Thoracic aorta (tissue), 2 donors: ENCODE measurements at regions not wholly inside any gene's neighbourhood (a gene's known extent, or its start where the extent isn't known, plus 50 kb on each side); places are given as distances from the start of the nearest gene placed in this dataset.

ENCODE experiments used
- ATAC-seq: fragments of 150-250 bp; one replicate; pipeline ENCODE4 v1.8.0; 2017; ENCODE audit warnings: low read depth; ENCODE audit not compliant: insufficient number of reproducible peaks, low FRiP score
- DNase-seq: peaks from one replicate; pipeline ENCODE4 v3.0.0-alpha.2; 2020; ENCODE audit warnings: low spot score
- H3K27ac ChIP-seq, 2 donors: fragments of 200-600 bp; sonication (generic); 1 replicate in 1 of 2; 2 replicates in 1 of 2; pipeline ENCODE4 v1.5.1; 2016; ENCODE audit warnings: mild to moderate bottlenecking in 2 of 2, moderate library complexity in 2 of 2
- H3K27me3 ChIP-seq: fragments of 200-600 bp; sonication (generic); replicated peaks from 2 replicates; pipeline ENCODE4 v1.6.0; 2016; ENCODE audit warnings: mild to moderate bottlenecking; ENCODE audit not compliant: insufficient read depth
- H3K36me3 ChIP-seq: fragments of 200-600 bp; sonication (generic); one replicate; pipeline ENCODE4 v1.5.1; 2016
- H3K4me1 ChIP-seq, 2 donors: fragments of 200-600 bp; sonication (generic); 1 replicate in 1 of 2; 2 replicates in 1 of 2; pipeline versions ENCODE4 v1.5.1 to v1.6.0; 2016; ENCODE audit warnings: low read depth in 2 of 2, mild to moderate bottlenecking in 1 of 2; ENCODE audit not compliant: control insufficient read depth in 1 of 2
- H3K4me3 ChIP-seq: fragments of 200-600 bp; sonication (generic); 2 replicates; pipeline ENCODE4 v1.5.1; 2016; ENCODE audit warnings: mild to moderate bottlenecking
- H3K9me3 ChIP-seq: fragments of 200-600 bp; sonication (generic); 2 replicates; pipeline ENCODE4 v1.5.1; 2016
- CTCF ChIP-seq: fragments of 200-600 bp; sonication (generic); IDR thresholded peaks from one replicate; pipeline ENCODE4 v1.5.1; 2019; ENCODE audit warnings: antibody characterized with exemption

GRCh38 chr12:23204933-23205778 lies 580.2 kb downstream of the ETNK1 start:
- H3K27me3 ChIP-seq = no peaks in the 10 kb centered on the region
- DNase-seq = no peak
- H3K4me1 ChIP-seq = peaks cover 0 to 5% of the 10 kb centered on the region in 2 donors
- H3K27ac ChIP-seq = no peak overlapping the region
- no peaks in the 10 kb centered on the region for H3K9me3 ChIP-seq
- H3K4me3 ChIP-seq = no peak overlapping the region
- TF ChIP-seq CTCF = peak; percentile 92
- peak; percentile 43 for ATAC-seq
- H3K36me3 ChIP-seq = no peaks in the 10 kb centered on the region

DNA sequence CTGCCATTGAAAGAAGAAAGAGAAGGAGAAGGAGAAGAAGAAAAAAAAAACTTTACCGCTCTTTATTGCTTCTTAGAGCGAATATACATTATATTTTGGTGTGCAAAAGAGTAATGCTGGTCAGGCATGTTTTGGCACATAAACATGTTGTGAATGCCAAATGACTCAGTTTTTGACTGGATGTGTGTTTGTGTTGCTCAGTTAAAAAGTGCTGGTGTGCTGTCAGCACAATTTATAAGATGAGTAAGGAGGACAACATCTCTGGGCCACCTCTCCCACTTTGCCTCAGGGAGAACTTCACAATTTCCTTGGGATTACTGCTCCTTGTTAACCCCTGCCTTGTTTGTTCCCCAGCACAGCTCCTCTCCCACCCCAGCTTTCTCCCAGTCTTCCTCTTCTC lies 584.8 kb downstream of the ETNK1 start:
- ATAC-seq (no peak), DNase-seq (no peak)
- Histone ChIP-seq H3K9me3 (no peaks in the 10 kb centered on the region), H3K4me3 (no peak overlapping the region), H3K27me3 (no peaks in the 10 kb centered on the region), H3K4me1 (peaks cover 2 to 17% of the 10 kb centered on the region in 2 donors), H3K36me3 (no peaks in the 10 kb centered on the region), H3K27ac (no peak overlapping the region)
- no peak for TF ChIP-seq CTCF

DNA sequence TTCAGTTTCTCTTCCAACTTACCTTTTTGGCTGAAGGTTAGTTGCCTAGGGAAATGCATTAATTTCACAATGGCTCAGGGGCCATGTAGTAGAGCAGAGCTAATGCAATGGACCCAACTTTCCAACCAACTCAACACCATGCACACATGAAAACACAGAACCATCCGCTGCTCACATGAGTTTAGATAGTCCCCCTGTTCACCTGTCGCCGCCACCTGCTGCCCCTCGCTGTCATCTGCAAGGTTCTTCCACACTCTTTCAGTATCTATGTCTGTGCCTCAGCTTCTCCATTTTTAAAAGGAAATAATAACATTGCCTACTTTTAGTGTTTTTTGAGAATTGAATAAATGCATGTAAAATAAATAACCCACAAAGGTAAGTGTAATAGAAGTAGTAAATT lies 585.6 kb downstream of the ETNK1 start:
- no peaks in the 10 kb centered on the region for H3K27me3 ChIP-seq
- H3K4me3 ChIP-seq = no peak overlapping the region
- H3K4me1 ChIP-seq = peaks cover 2 to 17% of the 10 kb centered on the region in 2 donors
- H3K36me3 ChIP-seq = no peaks in the 10 kb centered on the region
- no peak for TF ChIP-seq CTCF
- H3K9me3 ChIP-seq = peaks cover 5% of the 10 kb centered on the region
- H3K27ac ChIP-seq = no peak overlapping the region
- DNase-seq (no peak), ATAC-seq (no peak)

- Histone ChIP-seq H3K27ac (peak overlapping the region; percentile 0 to 36), H3K4me1 (peaks cover 2 to 17% of the 10 kb centered on the region in 2 donors), H3K36me3 (no peaks in the 10 kb centered on the region), H3K27me3 (no peaks in the 10 kb centered on the region), H3K4me3 (peak overlapping the region; percentile 25), H3K9me3 (peaks cover 9% of the 10 kb centered on the region)
- DNase-seq (no peak), ATAC-seq (no peak)
- TF ChIP-seq CTCF = no peak
Observed at GRCh38 chr12:23211384-23212320, 586.7 kb downstream of the ETNK1 start.

DNA sequence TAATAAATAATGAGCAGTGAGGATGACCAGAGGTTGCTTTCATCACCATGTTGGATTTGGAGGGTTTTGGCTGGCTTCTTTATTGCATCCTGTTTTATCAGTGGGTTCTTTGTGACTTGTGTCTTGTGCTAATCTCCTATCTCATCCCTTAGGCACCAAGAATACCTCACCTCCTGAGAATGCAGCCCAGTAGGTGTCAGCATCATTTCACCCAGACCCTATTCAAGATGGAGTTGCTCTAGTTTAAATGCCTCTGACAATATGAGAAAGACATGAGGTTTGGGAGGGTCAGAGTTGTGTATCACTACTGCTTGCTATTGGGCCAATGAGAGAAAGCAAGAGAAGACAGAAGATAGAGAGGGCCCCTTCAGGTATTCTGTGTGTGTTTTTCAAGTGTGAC lies 592.2 kb downstream of the ETNK1 start:
- ATAC-seq = no peak

More for the DNA sequence above, 592.2 kb downstream of the ETNK1 start:
- no peak overlapping the region for H3K27ac ChIP-seq
- peaks cover 0 to 3% of the 10 kb centered on the region in 2 donors for H3K4me1 ChIP-seq
- DNase-seq = no peak
- no peak overlapping the region for H3K4me3 ChIP-seq
- no peak for TF ChIP-seq CTCF
- no peaks in the 10 kb centered on the region for H3K27me3 ChIP-seq
- peaks cover 9% of the 10 kb centered on the region for H3K9me3 ChIP-seq
- no peaks in the 10 kb centered on the region for H3K36me3 ChIP-seq
